ENCODE measurements at regions not wholly inside any gene's neighbourhood (a gene's known extent, or its start where the extent isn't known, plus 50 kb on each side); places are given as distances from the start of the nearest gene placed in this dataset.

DNA sequence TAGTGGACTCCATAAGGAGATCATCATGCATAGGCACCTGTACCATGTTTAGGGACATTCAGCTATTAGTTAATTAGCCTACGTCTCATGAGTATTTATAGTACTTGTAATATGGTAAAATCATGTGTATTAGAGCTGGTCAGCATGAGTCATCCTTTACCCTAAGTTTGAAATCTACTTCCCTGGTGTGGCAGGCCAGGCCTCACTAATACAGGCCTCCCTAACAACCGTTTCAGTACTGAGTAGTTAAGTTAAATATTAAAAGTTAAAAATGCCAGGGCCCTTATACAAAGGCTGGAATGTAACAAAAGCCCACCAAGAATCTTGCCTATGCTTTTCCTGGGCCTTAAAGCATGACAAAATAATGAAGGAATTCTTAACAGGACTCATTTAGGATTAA, 356.3 kb upstream of the DPYD start:
- Histone ChIP-seq H3K9me3 (ENCODE audit: low read length) (no peaks in the 10 kb centered on the region), H3F3A (ENCODE audit: insufficient read depth, low read length, poor library complexity, severe bottlenecking) (no peaks in the 10 kb centered on the region), H3K9ac (ENCODE audit: low read length) (no peak overlapping the region), H3K9me2 (ENCODE audit: insufficient read depth, low read length) (no peaks in the 10 kb centered on the region), H2AFZ (ENCODE audit: low read depth, low read length) (no peak overlapping the region), H3K27me3 (ENCODE audit: insufficient read depth, low read depth, low read length) (no peaks in the 10 kb centered on the region), H3K4me3 (ENCODE audit: low read length) (no peak overlapping the region), H4K20me1 (ENCODE audit: insufficient read depth) (no peaks in the 10 kb centered on the region), H3K36me3 (ENCODE audit: insufficient read depth, low read length) (no peaks in the 10 kb centered on the region), H3K79me2 (replicated peaks; ENCODE audit: insufficient read depth, low read length) (no peaks in the 10 kb centered on the region), H3K4me2 (ENCODE audit: low read length) (no peak overlapping the region), H3K27ac (ENCODE audit: low read length) (no peak overlapping the region)
- TF ChIP-seq SMC3 (conservative IDR thresholded peaks at IDR 0.05; ENCODE audit: poor library complexity) (no peak), EZH2 (IDR thresholded peaks at IDR 0.05; ENCODE audit: borderline replicate concordance, insufficient read depth, low read length, poor library complexity, severe bottlenecking) (no peak), TAF1 (IDR thresholded peaks at IDR 0.05; ENCODE audit: low read depth) (no peak), MXI1 (conservative IDR thresholded peaks at IDR 0.05; ENCODE audit: poor library complexity, severe bottlenecking) (no peak), EP300 (conservative IDR thresholded peaks at IDR 0.05; ENCODE audit: poor library complexity, severe bottlenecking) (no peak), POLR2AphosphoS5 (IDR thresholded peaks at IDR 0.05) (no peak), RAD21 (conservative IDR thresholded peaks at IDR 0.05) (no peak)
- TF ChIP-seq, protein P1, sequence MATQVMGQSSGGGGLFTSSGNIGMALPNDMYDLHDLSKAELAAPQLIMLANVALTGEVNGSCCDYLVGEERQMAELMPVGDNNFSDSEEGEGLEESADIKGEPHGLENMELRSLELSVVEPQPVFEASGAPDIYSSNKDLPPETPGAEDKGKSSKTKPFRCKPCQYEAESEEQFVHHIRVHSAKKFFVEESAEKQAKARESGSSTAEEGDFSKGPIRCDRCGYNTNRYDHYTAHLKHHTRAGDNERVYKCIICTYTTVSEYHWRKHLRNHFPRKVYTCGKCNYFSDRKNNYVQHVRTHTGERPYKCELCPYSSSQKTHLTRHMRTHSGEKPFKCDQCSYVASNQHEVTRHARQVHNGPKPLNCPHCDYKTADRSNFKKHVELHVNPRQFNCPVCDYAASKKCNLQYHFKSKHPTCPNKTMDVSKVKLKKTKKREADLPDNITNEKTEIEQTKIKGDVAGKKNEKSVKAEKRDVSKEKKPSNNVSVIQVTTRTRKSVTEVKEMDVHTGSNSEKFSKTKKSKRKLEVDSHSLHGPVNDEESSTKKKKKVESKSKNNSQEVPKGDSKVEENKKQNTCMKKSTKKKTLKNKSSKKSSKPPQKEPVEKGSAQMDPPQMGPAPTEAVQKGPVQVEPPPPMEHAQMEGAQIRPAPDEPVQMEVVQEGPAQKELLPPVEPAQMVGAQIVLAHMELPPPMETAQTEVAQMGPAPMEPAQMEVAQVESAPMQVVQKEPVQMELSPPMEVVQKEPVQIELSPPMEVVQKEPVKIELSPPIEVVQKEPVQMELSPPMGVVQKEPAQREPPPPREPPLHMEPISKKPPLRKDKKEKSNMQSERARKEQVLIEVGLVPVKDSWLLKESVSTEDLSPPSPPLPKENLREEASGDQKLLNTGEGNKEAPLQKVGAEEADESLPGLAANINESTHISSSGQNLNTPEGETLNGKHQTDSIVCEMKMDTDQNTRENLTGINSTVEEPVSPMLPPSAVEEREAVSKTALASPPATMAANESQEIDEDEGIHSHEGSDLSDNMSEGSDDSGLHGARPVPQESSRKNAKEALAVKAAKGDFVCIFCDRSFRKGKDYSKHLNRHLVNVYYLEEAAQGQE (IDR thresholded peaks at IDR 0.05; ENCODE audit: borderline replicate concordance) = no peak
- TF ChIP-seq, protein P2, sequence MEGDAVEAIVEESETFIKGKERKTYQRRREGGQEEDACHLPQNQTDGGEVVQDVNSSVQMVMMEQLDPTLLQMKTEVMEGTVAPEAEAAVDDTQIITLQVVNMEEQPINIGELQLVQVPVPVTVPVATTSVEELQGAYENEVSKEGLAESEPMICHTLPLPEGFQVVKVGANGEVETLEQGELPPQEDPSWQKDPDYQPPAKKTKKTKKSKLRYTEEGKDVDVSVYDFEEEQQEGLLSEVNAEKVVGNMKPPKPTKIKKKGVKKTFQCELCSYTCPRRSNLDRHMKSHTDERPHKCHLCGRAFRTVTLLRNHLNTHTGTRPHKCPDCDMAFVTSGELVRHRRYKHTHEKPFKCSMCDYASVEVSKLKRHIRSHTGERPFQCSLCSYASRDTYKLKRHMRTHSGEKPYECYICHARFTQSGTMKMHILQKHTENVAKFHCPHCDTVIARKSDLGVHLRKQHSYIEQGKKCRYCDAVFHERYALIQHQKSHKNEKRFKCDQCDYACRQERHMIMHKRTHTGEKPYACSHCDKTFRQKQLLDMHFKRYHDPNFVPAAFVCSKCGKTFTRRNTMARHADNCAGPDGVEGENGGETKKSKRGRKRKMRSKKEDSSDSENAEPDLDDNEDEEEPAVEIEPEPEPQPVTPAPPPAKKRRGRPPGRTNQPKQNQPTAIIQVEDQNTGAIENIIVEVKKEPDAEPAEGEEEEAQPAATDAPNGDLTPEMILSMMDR (IDR thresholded peaks at IDR 0.05; ENCODE audit: poor library complexity, severe bottlenecking) = no peak

DNA sequence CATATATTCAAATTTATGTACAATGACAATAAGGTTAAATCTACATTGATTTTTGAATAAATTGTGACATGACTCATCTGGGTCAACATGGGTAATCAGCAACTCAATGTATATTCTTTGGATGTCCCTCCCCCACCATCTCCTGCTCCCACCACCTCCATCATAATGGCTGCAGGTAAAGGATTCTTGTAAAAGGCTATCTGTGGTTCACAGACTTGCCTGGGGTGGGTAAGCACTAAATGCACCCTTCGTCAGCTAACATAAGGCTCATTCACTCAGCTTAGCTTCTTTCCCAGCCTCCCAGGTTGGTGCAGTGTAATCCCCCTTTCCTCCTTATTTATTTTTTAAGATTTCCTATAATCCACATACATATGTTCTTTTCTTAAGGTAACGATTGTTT, 355.7 kb upstream of the DPYD start:
- H3K4me3 ChIP-seq (ENCODE audit: low read length) = no peak overlapping the region
- H3K36me3 ChIP-seq (ENCODE audit: insufficient read depth, low read length) = no peaks in the 10 kb centered on the region
- no peak overlapping the region for H3K9ac ChIP-seq (ENCODE audit: low read length)
- H3F3A ChIP-seq (ENCODE audit: insufficient read depth, low read length, poor library complexity, severe bottlenecking) = no peaks in the 10 kb centered on the region
- H3K27me3 ChIP-seq (ENCODE audit: insufficient read depth, low read depth, low read length) = no peaks in the 10 kb centered on the region
- H2AFZ ChIP-seq (ENCODE audit: low read depth, low read length) = no peak overlapping the region
- H4K20me1 ChIP-seq (ENCODE audit: insufficient read depth) = no peaks in the 10 kb centered on the region
- H3K9me2 ChIP-seq (ENCODE audit: insufficient read depth, low read length) = no peaks in the 10 kb centered on the region
- H3K4me2 ChIP-seq (ENCODE audit: low read length) = no peak overlapping the region
- H3K9me3 ChIP-seq (ENCODE audit: low read length) = no peaks in the 10 kb centered on the region
- no peaks in the 10 kb centered on the region for H3K79me2 ChIP-seq (replicated peaks; ENCODE audit: insufficient read depth, low read length)
- H3K27ac ChIP-seq (ENCODE audit: low read length) = no peak overlapping the region
- TF ChIP-seq POLR2AphosphoS5 (IDR thresholded peaks at IDR 0.05) (no peak), SMC3 (conservative IDR thresholded peaks at IDR 0.05; ENCODE audit: poor library complexity) (no peak), TAF1 (IDR thresholded peaks at IDR 0.05; ENCODE audit: low read depth) (no peak), RAD21 (conservative IDR thresholded peaks at IDR 0.05) (no peak), EP300 (conservative IDR thresholded peaks at IDR 0.05; ENCODE audit: poor library complexity, severe bottlenecking) (no peak), EZH2 (IDR thresholded peaks at IDR 0.05; ENCODE audit: borderline replicate concordance, insufficient read depth, low read length, poor library complexity, severe bottlenecking) (no peak), MXI1 (conservative IDR thresholded peaks at IDR 0.05; ENCODE audit: poor library complexity, severe bottlenecking) (no peak)
- TF ChIP-seq, protein P1 (IDR thresholded peaks at IDR 0.05; ENCODE audit: borderline replicate concordance) = no peak
- TF ChIP-seq, protein P2 (IDR thresholded peaks at IDR 0.05; ENCODE audit: poor library complexity, severe bottlenecking) = no peak
